A549 (cell line): ENCODE measurements at regions not wholly inside any gene's neighbourhood (a gene's known extent, or its start where the extent isn't known, plus 50 kb on each side); places are given as distances from the start of the nearest gene placed in this dataset.

Experiments
- ATAC-seq, 2 experiments: fragments of 200-7000 bp in 1 of 2; fragments of >200 bp in 1 of 2; cut with Nextera tagmentation in 1 of 2; cut with Tn5 transposase in 1 of 2; 3 replicates each; pipeline versions ENCODE4 v1.8.0 to v1.9.1; 2018 to 2020; ENCODE audit warnings: mild to moderate bottlenecking in 1 of 2, moderate library complexity in 1 of 2
- CTCF ChIA-PET: fragments of 300-600 bp; sonication (Branson Sonifier 250); formaldehyde crosslinking; extraction: SDS; loops from one replicate; lab custom pipeline; 2021; ENCODE audit warnings: antibody characterized with exemption, inconsistent platforms; lab: Yijun Ruan, JAX
- POLR2A ChIA-PET: fragments of 350-600 bp; formaldehyde crosslinking; extraction: SDS; loops from one replicate; lab custom pipeline; 2021; ENCODE audit warnings: antibody characterized with exemption, inconsistent platforms; lab: Yijun Ruan, JAX
- DNase-seq, 2 experiments: peaks; one replicate each; pipeline versions ENCODE4 v3.0.0 to v3.0.0-alpha.2; 2011 to 2016; ENCODE audit warnings: low read depth in 1 of 2, low spot score in 1 of 2
- FAIRE-seq: peaks from 2 replicates; lab custom pipeline; 2011; peaks lifted over from hg19 to GRCh38; lab: Jason Lieb, UNC
- H3K27ac ChIP-seq, 2 experiments: fragments of >200 bp; sonication (Bioruptor Twin); formaldehyde crosslinking; 3 replicates each; pipeline ENCODE4 v1.5.1; 2016 to 2017
- H3K4me1 ChIP-seq: fragments of >200 bp; sonication (Bioruptor Twin); formaldehyde crosslinking; 3 replicates; pipeline ENCODE4 v1.6.1; 2016
- H3K4me2 ChIP-seq: fragments of >200 bp; sonication (Bioruptor Twin); formaldehyde crosslinking; 3 replicates; pipeline ENCODE4 v1.6.1; 2016
- H3K4me3 ChIP-seq: fragments of >200 bp; sonication (Bioruptor Twin); formaldehyde crosslinking; 3 replicates; pipeline ENCODE4 v1.5.1; 2016
- H3K9me3 ChIP-seq: fragments of >200 bp; sonication (Bioruptor Twin); formaldehyde crosslinking; 3 replicates; pipeline ENCODE4 v1.6.1; 2016
- CBX2 ChIP-seq: fragments of 200-600 bp; sonication (generic); IDR thresholded peaks from 2 replicates; pipeline ENCODE4 v1.6.1; 2016; ENCODE audit warnings: low read depth, mild to moderate bottlenecking, borderline replicate concordance
- CEBPB ChIP-seq, 2 experiments: fragments of >200 bp in 1 of 2; sonication (Bioruptor Twin) in 1 of 2; formaldehyde crosslinking in 1 of 2; IDR thresholded peaks; 2 replicates each; pipeline ENCODE4 v1.6.1; 2012 to 2016
- CTCF ChIP-seq: fragments of >200 bp; sonication (Bioruptor Twin); formaldehyde crosslinking; IDR thresholded peaks from 3 replicates; pipeline ENCODE4 v1.5.1; 2016
- E2F6 ChIP-seq: IDR thresholded peaks from 2 replicates; pipeline ENCODE4 v1.6.1; 2012; ENCODE audit warnings: low read depth, borderline replicate concordance
- ESRRA ChIP-seq: fragments of 150-350 bp; IDR thresholded peaks from 2 replicates; pipeline ENCODE4 v1.6.1; 2014; ENCODE audit warnings: mild to moderate bottlenecking, low read length, borderline replicate concordance
- FOSB ChIP-seq: fragments of 250-450 bp; sonication (Bioruptor Pico); IDR thresholded peaks from 2 replicates; pipeline ENCODE4 v1.5.0; 2020; ENCODE audit warnings: mild to moderate bottlenecking, moderate library complexity
- HDAC2 ChIP-seq: fragments of 200-600 bp; sonication (generic); IDR thresholded peaks from 2 replicates; pipeline ENCODE4 v1.6.1; 2016
- HES2 ChIP-seq: fragments of >200 bp; sonication (Bioruptor Twin); formaldehyde crosslinking; IDR thresholded peaks from 2 replicates; pipeline ENCODE4 v1.6.1; 2016
- HEYL ChIP-seq: fragments of 250-450 bp; sonication (Bioruptor Pico); IDR thresholded peaks from 2 replicates; pipeline ENCODE4 v1.8.0; 2021; ENCODE audit warnings: mild to moderate bottlenecking, moderate library complexity
- HOXB5 ChIP-seq: fragments of 250-450 bp; sonication (Bioruptor Pico); IDR thresholded peaks from 2 replicates; pipeline ENCODE4 v1.5.0; 2020; ENCODE audit warnings: mild to moderate bottlenecking, moderate library complexity
- KDM5A ChIP-seq: fragments of 200-600 bp; sonication (generic); IDR thresholded peaks from 2 replicates; pipeline ENCODE4 v1.6.1; 2016; ENCODE audit warnings: antibody characterized with exemption, mild to moderate bottlenecking
- MAFK ChIP-seq: fragments of 450-650 bp; IDR thresholded peaks from 2 replicates; pipeline ENCODE4 v1.6.1; 2014; ENCODE audit not compliant: partially characterized antibody
- MAX ChIP-seq: IDR thresholded peaks from 2 replicates; pipeline ENCODE4 v1.6.1; 2012
- NPAS2 ChIP-seq: fragments of 250-450 bp; sonication (Bioruptor Pico); IDR thresholded peaks from 2 replicates; pipeline ENCODE4 v1.8.0; 2022; ENCODE audit warnings: mild to moderate bottlenecking, moderate library complexity, borderline replicate concordance
- NR3C1 ChIP-seq: fragments of >200 bp; sonication (Bioruptor Twin); formaldehyde crosslinking; IDR thresholded peaks from 3 replicates; pipeline ENCODE4 v1.6.1; 2017
- POLR2A ChIP-seq: IDR thresholded peaks from 2 replicates; pipeline ENCODE4 v1.6.1; 2012; ENCODE audit warnings: mild to moderate bottlenecking, low read length
- RAD21 ChIP-seq, 2 experiments: fragments of >200 bp in 1 of 2; sonication (Bioruptor Twin) in 1 of 2; formaldehyde crosslinking in 1 of 2; IDR thresholded peaks in 1 of 2; conservative IDR thresholded peaks in 1 of 2; 2 replicates in 1 of 2; 3 replicates in 1 of 2; pipeline ENCODE4 v1.6.1; 2012 to 2018; ENCODE audit warnings: inconsistent platforms in 1 of 2
- RNF2 ChIP-seq: fragments of 200-600 bp; sonication (generic); IDR thresholded peaks from 2 replicates; pipeline ENCODE4 v1.6.1; 2016; ENCODE audit warnings: low read depth, mild to moderate bottlenecking, antibody characterized with exemption, moderate library complexity, borderline replicate concordance
- SMC3 ChIP-seq: fragments of >200 bp; sonication (Bioruptor Twin); formaldehyde crosslinking; IDR thresholded peaks from 3 replicates; pipeline ENCODE4 v1.6.1; 2018; ENCODE audit warnings: inconsistent platforms
- WGBS: methylation state at CpG from one replicate; pipeline ENCODE4 v1.1.6; 2017; ENCODE audit errors: missing lambda C conversion rate; 5-methylcytosine and 5-hydroxymethylcytosine counted together

GRCh38 chr7:115086146-115086841 lies 164.4 kb downstream of the MDFIC start:
- H3K4me1 ChIP-seq, result peaks cover 17% of the 10 kb centered on the region
- no peak overlapping the region for H3K4me2 ChIP-seq
- H3K4me3 ChIP-seq, result no peak overlapping the region
- POLR2A ChIA-PET, result no interaction called here
- TF ChIP-seq E2F6 (no peak), RAD21 (conservative IDR thresholded peaks at IDR 0.05 in 1 of 2, IDR thresholded peaks at IDR 0.05 in 1 of 2) (peak in 1 of 2 experiments; percentile 14; a peak in 1 of 5 replicates), KDM5A (no peak), CBX2 (no peak), CTCF (0 out of 3 replicates have a peak, but pooled peaks have one; percentile 7), SMC3 (no peak), HOXB5 (CRISPR knock-in tag) (no peak), MAX (no peak), CEBPB (IDR thresholded peaks at IDR 0.05) (no peak), HES2 (no peak), HDAC2 (no peak)
- TF ChIP-seq, all 56 proteins: peak for 2
- Histone ChIP-seq H3K27ac (no peak overlapping the region), H3K9me3 (no peaks in the 10 kb centered on the region)
- 85% methylated on average over 3 of the region's 3 CpGs for WGBS
- FAIRE-seq (peak; percentile 7), ATAC-seq (no peak), DNase-seq (no peak)
- CTCF ChIA-PET, result interaction anchor here (1.1 kb wide), 1 partner anchor 221 kb away, joined by 3 read pairs; no protein-coding TSS in a partner anchor

GRCh38 chr7:115085421-115085820 lies 163.5 kb downstream of the MDFIC start:
- WGBS, result 71% methylated on average over 3 of the region's 3 CpGs
- no peak for DNase-seq

GRCh38 chr7:115083935-115084334 lies 162.0 kb downstream of the MDFIC start:
- ATAC-seq (no peak), DNase-seq (no peak), FAIRE-seq (no peak)
- CTCF ChIA-PET, result no interaction called here
- no peaks in the 10 kb centered on the region for H3K9me3 ChIP-seq
- peaks cover 15% of the 10 kb centered on the region for H3K4me1 ChIP-seq
- no peak overlapping the region for H3K27ac ChIP-seq
- H3K4me3 ChIP-seq, result no peak overlapping the region
- POLR2A ChIA-PET, result no interaction called here
- 82% methylated on average over 4 of the region's 4 CpGs for WGBS
- TF ChIP-seq RNF2, result no peak
- no peak for TF ChIP-seq POLR2A
- no peak for TF ChIP-seq ESRRA
- no peak for TF ChIP-seq NR3C1
- no peak for TF ChIP-seq HEYL
- TF ChIP-seq FOSB (CRISPR knock-in tag), result no peak
- no peak for TF ChIP-seq MAFK
- no peak for TF ChIP-seq CTCF
- no peak for TF ChIP-seq HDAC2
- no peak overlapping the region for H3K4me2 ChIP-seq

More at GRCh38 chr7:115085421-115085820, 163.5 kb downstream of the MDFIC start:
- POLR2A ChIA-PET, result no interaction called here
- Histone ChIP-seq H3K4me1 (peaks cover 17% of the 10 kb centered on the region), H3K4me3 (no peak overlapping the region), H3K4me2 (no peak overlapping the region), H3K27ac (no peak overlapping the region), H3K9me3 (no peaks in the 10 kb centered on the region)
- no peak for TF ChIP-seq NPAS2 (CRISPR knock-in tag)
- CTCF ChIA-PET, result interaction anchor here (1.1 kb wide), 1 partner anchor 221 kb away, joined by 3 read pairs; no protein-coding TSS in a partner anchor
- ATAC-seq (no peak), FAIRE-seq (no peak)
